ENCODE measurements at regions not wholly inside any gene's neighbourhood (a gene's known extent, or its start where the extent isn't known, plus 50 kb on each side); places are given as distances from the start of the nearest gene placed in this dataset.
"Not testable (repeated sequence)": the region's sequence is repeated elsewhere in the genome, so short reads cannot be mapped to it uniquely, and the experiment has no call there.

DNA sequence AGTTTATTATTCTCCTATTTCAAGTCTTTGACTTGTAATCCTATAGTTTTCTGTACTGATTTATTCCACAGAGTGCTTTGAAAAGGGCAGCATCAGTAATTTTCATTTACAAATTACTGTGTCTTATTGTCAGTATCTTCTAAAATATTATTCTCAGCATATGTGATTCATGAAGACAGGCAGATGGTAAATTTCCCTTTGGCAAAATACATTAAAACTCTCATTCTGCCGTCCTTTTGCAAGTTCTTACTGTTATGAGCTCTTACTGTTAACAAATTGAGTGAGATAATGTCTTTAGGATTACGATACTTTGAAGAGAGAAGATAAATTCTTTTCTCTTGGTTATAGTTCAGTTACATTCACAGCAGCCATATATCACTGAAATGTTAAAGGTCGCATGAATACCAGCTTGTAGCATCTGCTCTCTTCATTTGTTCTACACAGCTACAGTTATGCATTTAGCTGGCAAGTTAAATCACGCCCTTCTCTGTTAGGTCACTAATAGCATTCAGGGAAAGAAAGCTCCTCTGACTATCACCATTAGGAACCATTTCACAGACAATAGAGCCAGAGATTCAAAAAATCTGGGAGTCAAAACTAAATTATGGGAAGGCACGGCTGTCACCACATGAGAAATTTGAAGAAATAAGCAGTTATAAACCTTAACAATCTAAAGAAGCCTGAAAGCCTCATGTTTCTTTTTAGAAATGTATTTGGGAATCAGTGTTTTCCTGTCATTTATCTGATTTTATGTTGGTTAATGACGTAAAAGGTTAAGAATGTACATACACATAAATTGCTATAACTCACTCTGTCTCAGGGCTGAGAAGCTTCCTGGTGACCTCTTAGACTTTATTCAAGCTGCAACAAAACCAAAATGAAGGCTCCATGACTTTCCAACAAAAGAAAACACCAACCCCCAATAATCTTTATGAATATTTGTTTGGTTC is 109.6 kb upstream of the SP4 start:
- no peak for DNase-seq (ENCODE audit: low read depth in 2 of 2)

GRCh38 chr7:21318916-21319270 is 109.0 kb upstream of the SP4 start:
- DNase-seq (ENCODE audit: low read depth in 2 of 2): no peak

- no peak for DNase-seq (ENCODE audit: low read depth in 2 of 2)
Observed at GRCh38 chr7:21326241-21326640, 101.6 kb upstream of the SP4 start.

DNA sequence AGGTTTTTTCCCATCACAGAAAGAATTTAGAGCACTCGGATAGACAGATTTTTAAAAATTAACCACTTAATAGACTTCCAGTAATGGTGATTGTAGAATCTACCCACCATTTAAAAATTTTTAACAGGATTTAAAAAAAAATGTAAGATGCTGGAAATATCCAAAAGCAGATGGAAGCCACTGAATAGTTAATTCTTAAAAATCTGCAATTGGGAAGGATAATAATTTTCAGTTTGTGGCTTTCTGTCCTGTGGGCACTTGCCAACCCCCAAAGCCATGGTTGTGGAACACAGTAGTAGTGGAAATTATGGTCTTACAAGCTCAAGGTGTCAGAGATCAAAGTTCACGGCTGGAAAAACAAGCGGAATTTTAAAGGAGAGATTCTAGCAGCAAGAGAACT is 101.0 kb upstream of the SP4 start:
- no peak for DNase-seq (ENCODE audit: low read depth in 2 of 2)

GRCh38 chr7:21327422-21328409 is 100.2 kb upstream of the SP4 start:
- no peak for DNase-seq (ENCODE audit: low read depth in 2 of 2)

- DNase-seq (ENCODE audit: low read depth in 2 of 2): no peak
Observed at GRCh38 chr7:21330462-21331178, 97.3 kb upstream of the SP4 start.

- no peak for DNase-seq (ENCODE audit: low read depth in 2 of 2)
Observed at GRCh38 chr7:21334906-21335305, 93.0 kb upstream of the SP4 start.

DNA sequence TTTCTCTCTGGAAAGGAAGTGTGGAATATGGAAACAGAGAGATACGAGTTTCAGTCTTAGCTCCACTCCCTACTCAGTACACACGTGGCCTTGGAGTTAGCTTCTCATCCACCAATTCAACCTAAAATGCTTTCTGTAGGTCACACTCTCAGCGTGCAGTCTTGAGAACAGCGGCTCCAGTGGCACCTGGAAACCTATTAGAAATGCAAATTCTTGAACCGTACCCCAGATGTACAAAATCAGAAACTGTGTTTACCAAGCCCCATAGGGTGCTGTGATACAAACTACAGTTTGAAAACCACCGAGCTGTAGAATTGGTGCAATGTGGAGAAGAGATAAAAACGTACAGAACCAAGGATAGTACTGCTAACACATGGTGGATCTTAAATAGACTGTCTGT is 91.1 kb upstream of the SP4 start:
- DNase-seq (ENCODE audit: low read depth in 2 of 2): no peak

DNA sequence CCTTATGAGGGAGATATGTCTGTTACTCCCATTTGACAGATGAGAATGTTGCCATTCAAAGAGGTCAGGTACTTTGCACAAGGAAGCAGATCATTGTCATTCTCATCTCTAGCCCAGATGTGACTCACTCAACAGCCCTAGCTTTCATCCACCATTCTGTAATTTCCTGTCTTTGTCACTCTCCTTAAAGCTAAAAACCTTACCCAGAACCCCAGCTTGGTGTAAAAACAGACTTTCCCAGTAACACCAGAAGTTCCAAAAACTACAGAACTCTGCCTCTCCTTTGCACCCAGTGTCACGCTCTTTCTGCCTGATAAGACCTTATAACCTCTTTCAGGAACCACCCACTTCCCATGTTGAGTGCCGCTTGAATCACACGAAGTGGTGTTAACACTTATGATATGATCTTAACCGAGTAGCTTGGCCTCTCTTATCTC is 89.1 kb upstream of the SP4 start:
- DNase-seq (ENCODE audit: low read depth in 2 of 2): peak in 1 of 2 donors; percentile 34

- DNase-seq (ENCODE audit: low read depth in 2 of 2): not testable (repeated sequence)
Observed at GRCh38 chr7:21344900-21345299, 83.0 kb upstream of the SP4 start.

- no peak for DNase-seq (ENCODE audit: low read depth in 2 of 2)
Observed at GRCh38 chr7:21345361-21345760, 82.5 kb upstream of the SP4 start.

GRCh38 chr7:21346297-21346696 is 81.6 kb upstream of the SP4 start:
- DNase-seq (ENCODE audit: low read depth in 2 of 2): no peak

DNA sequence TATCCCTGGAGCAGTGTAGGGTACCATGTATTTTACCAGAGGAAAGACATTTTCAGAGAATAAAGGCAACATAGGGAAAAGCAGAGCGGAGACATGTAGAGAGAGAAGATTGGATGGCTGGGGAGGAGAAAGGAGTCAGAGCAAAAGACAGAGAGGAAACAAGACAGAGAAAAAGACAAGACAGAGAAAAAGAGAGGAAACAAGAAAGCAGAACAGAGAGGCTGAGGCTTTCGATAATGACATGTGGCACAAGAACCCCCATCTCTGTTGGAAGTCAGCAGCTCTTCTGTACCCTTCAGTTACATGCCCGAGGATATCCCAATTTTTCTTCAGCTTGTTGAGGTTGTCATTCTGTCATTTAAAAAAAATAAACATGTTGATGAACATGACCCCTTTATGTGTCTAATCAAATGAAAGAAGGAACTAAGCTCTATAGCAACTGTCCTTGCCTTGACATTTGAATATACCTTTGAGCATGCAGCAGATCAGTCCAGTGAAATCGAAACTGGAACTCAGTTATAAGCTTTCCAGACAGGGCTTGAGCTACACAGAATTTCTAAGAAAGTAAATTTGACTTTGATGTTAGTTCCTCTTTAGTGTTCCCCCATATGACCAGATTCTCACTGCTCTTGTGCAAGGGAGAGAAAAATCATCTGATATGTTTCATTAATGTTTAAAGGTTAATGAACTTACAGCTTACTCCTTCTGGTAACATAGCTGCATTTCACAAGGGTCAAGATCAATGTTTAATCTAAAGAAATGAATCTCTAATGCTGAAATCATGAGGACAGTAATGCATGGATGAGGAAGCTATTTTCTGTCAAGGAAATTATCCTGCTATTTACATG is 75.1 kb upstream of the SP4 start:
- DNase-seq (ENCODE audit: low read depth in 2 of 2): no peak

DNA sequence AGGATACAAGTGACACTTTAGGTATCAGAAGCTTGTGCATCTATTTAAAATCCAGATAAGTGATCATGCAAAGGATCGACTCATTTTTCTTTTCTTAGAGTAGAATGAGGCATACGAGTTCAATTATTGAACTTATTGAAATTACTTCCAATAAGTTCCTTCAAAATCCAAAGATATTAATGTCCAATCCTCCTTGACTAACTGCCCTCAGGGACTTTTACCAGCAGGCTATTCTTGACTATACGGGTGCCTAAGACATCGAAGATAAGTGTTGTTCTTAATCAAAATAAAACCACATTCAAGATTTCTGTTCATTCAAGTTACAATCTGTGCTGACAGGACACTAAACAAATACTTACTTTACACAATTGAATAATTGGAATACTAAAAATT is 74.5 kb upstream of the SP4 start:
- DNase-seq (ENCODE audit: low read depth in 2 of 2): no peak

DNA sequence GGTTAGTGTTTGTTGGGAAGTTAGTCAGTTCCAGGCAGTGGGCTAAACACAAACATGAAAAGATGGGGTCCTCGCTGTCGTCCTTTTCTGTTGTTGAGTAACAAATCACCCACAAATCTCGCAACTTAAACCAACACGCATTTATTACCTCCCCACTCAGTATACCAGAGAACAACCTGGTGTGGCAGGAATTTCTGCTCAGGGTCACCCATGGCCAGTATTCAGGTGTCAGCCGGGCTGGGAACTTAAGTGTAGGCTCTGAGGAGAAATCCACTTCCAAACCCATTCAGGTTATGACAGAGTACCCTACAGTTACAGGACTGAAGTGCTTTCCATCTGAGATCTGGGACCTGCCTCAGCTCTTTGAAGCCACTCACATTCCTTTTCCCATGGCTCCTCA is 73.6 kb upstream of the SP4 start:
- no peak for DNase-seq (ENCODE audit: low read depth in 2 of 2)

DNA sequence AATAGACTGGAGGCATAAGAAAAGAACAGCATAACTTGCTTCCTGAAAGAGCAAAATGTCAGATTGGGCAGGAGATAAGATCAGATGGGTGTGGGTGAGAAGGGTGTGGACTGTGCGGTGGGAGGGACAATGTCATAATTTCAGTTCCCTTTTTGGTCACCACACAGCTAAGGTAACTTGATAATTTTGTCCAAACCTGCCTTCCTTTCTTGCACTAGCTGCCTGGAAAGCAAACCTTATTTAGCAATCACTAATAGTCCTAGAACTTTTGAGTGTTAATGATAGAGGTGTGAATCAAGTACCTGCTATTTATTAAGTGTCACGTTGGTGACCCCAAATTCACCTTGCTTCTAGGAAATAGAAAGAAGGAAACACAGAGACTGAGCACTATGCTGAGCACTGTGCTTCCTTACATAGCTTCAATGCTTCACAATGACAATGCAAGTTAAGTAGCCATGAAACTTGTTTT is 72.4 kb upstream of the SP4 start:
- peak in 1 of 2 donors; percentile 25 for DNase-seq (ENCODE audit: low read depth in 2 of 2)

- no peak for DNase-seq (ENCODE audit: low read depth in 2 of 2)
Observed at GRCh38 chr7:21356616-21357015, 71.3 kb upstream of the SP4 start.

- DNase-seq (ENCODE audit: low read depth in 2 of 2): no peak
Observed at GRCh38 chr7:21357151-21358097, 70.5 kb upstream of the SP4 start.

DNA sequence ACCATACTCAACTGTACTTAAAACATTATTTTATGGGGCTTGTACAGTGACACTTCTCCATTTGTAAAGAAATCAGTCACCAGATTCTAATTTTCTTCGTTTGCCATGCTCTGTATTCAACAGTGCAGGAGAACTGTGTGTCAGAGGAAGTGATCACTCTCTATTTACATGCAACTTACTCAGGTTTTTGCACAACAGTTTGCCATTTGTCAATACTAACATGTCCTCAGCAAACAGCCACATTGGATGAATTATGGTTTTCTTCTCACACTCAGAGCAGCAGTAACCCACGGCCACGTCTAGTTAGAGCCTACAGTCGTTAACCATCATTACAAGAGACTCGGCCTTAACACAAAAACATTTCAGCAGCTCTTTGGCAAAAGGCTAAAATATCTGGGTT is 69.2 kb upstream of the SP4 start:
- no peak for DNase-seq (ENCODE audit: low read depth in 2 of 2)

- DNase-seq (ENCODE audit: low read depth in 2 of 2): no peak
Observed at GRCh38 chr7:21359163-21359562, 68.7 kb upstream of the SP4 start.
